ENCODE measurements at regions not wholly inside any gene's neighbourhood (a gene's known extent, or its start where the extent isn't known, plus 50 kb on each side); places are given as distances from the start of the nearest gene placed in this dataset.
"Not testable (repeated sequence)": the region's sequence is repeated elsewhere in the genome, so short reads cannot be mapped to it uniquely, and the experiment has no call there.

- Mint-ChIP-seq H3K27ac (no peak overlapping the region), H3K4me1 (ENCODE audit: low read depth) (no peaks in the 10 kb centered on the region), H3K9me3 (no peaks in the 10 kb centered on the region), H3K4me3 (no peak overlapping the region), H3K36me3 (ENCODE audit: low read depth) (no peaks in the 10 kb centered on the region), H3K27me3 (ENCODE audit: low read depth) (no peaks in the 10 kb centered on the region)
Observed at GRCh38 chrY:18989356-18989755, 215.8 kb upstream of the HSFY2 start.

GRCh38 chrY:18966001-18966400, 192.5 kb upstream of the HSFY2 start:
- Mint-ChIP-seq H3K27me3 (ENCODE audit: low read depth) (no peaks in the 10 kb centered on the region), H3K27ac (no peak overlapping the region), H3K9me3 (peaks cover 4% of the 10 kb centered on the region), H3K4me3 (no peak overlapping the region), H3K4me1 (ENCODE audit: low read depth) (no peaks in the 10 kb centered on the region), H3K36me3 (ENCODE audit: low read depth) (no peaks in the 10 kb centered on the region)

GRCh38 chrY:18958846-18959245, 185.3 kb upstream of the HSFY2 start:
- H3K36me3 Mint-ChIP-seq (ENCODE audit: low read depth) = no peaks in the 10 kb centered on the region
- no peaks in the 10 kb centered on the region for H3K27me3 Mint-ChIP-seq (ENCODE audit: low read depth)
- H3K9me3 Mint-ChIP-seq = peaks cover 12% of the 10 kb centered on the region
- no peak overlapping the region for H3K27ac Mint-ChIP-seq
- H3K4me1 Mint-ChIP-seq (ENCODE audit: low read depth) = no peaks in the 10 kb centered on the region
- no peak overlapping the region for H3K4me3 Mint-ChIP-seq

DNA sequence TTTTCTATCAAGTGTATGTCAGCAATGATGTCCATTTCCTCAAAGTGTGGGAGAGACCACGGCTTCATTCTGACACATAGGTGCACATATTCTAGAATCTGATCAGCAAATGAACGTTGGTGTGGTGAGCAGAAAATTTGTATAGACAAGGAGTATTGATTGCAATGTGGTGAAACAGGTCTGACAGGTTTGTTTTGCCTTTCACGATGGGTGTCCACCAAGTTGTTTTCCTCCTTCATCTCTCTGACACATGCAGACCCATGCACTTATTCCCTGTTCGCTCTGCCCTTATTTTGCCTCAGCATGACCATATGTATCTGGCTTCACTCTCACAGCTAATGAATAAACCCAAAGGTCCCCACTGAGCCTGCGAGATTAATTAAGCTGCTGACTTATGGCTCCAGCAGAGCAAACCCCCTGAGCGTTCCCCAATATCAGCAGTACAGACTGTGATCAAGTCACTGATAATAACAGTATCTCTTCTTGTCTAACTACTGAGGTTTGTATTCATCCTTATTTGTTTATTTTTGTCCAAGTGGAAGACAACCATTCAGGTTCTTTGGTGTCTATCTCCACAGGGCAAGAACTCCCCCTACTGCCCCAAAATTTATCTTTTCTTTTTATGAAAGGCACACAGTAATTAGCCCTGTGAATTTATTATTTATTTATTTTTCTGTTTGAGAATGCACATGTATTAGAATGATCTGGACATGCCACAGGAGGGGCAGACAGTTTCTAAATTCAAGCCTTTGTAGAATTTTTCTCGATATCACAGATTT, 178.3 kb upstream of the HSFY2 start:
- Mint-ChIP-seq H3K4me3 (no peak overlapping the region), H3K27me3 (ENCODE audit: low read depth) (no peaks in the 10 kb centered on the region), H3K27ac (no peak overlapping the region), H3K36me3 (ENCODE audit: low read depth) (no peaks in the 10 kb centered on the region), H3K9me3 (peaks cover 29% of the 10 kb centered on the region), H3K4me1 (ENCODE audit: low read depth) (no peaks in the 10 kb centered on the region)

DNA sequence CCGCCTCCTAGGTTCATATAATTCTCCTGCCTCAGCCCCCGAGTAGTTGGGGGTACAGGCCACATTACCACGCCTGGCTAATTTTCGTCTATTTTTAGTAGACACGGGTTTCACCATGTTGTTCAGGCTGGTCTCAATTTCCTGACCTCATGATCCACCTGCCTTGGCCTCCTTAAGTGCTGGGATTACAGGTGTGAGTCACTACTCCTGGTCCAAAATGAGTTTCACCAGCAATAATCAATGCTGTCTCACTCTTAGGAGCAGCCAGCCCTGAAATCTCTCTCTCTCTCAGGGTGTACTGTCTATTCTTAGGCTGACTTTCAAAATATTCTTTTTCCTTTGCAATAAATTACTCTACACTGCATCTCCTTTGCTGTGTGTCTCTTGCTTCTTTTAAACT, 177.5 kb upstream of the HSFY2 start:
- Mint-ChIP-seq H3K4me3 (no peak overlapping the region), H3K4me1 (ENCODE audit: low read depth) (no peaks in the 10 kb centered on the region), H3K36me3 (ENCODE audit: low read depth) (peaks cover 1% of the 10 kb centered on the region), H3K27me3 (ENCODE audit: low read depth) (no peaks in the 10 kb centered on the region), H3K27ac (no peak overlapping the region), H3K9me3 (peaks cover 37% of the 10 kb centered on the region)

DNA sequence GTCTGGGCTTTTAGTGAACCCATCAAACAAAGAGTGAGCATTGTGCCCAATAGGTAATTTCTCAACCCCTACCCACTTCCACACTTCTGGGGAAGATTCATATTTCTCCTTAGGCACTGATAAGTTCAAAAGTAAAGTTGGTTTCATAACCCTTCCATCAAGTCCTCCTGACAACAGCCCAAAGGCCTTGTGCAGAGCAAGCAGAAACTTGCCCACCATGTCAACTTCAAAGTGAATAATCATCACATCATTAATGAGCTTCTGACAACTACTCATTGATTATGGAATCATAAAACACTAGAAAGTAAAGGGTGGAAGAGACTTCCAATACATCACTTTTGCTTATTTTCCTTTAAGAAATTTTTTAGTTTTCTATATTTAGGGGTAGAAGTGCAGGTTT, 163.3 kb upstream of the HSFY2 start:
- no peaks in the 10 kb centered on the region for H3K27me3 Mint-ChIP-seq (ENCODE audit: low read depth)
- H3K27ac Mint-ChIP-seq = no peak overlapping the region
- H3K4me3 Mint-ChIP-seq = no peak overlapping the region
- no peaks in the 10 kb centered on the region for H3K9me3 Mint-ChIP-seq
- no peaks in the 10 kb centered on the region for H3K4me1 Mint-ChIP-seq (ENCODE audit: low read depth)
- H3K36me3 Mint-ChIP-seq (ENCODE audit: low read depth) = no peaks in the 10 kb centered on the region

DNA sequence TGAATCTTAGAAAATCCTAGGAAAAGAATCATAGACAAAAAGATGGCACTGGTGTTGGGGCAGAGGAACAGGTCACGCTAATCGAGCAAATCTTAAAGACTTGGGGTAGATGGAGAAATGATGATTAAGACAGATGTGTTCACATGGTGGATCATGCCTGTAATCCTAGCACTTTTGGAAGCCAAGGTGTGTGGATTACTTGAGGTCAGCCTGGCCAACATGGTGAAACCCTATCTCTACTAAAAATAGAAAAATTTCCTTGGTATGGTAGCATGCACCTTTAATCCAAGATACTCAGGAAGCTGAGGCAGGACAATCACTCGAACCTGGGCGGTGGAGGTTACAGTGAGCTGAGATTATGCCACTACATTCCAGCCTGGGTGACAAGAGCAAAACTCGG, 145.7 kb upstream of the HSFY2 start:
- no peaks in the 10 kb centered on the region for H3K9me3 Mint-ChIP-seq
- no peaks in the 10 kb centered on the region for H3K36me3 Mint-ChIP-seq (ENCODE audit: low read depth)
- no peak overlapping the region for H3K4me3 Mint-ChIP-seq

GRCh38 chrY:18912846-18913245, 139.3 kb upstream of the HSFY2 start:
- Mint-ChIP-seq H3K27ac (no peak overlapping the region), H3K9me3 (no peaks in the 10 kb centered on the region), H3K4me1 (ENCODE audit: low read depth) (no peaks in the 10 kb centered on the region), H3K27me3 (ENCODE audit: low read depth) (no peaks in the 10 kb centered on the region), H3K36me3 (ENCODE audit: low read depth) (no peaks in the 10 kb centered on the region), H3K4me3 (no peak overlapping the region)

More for the DNA sequence above, 145.7 kb upstream of the HSFY2 start:
- Mint-ChIP-seq H3K27ac (no peak overlapping the region), H3K4me1 (ENCODE audit: low read depth) (no peaks in the 10 kb centered on the region), H3K27me3 (ENCODE audit: low read depth) (no peaks in the 10 kb centered on the region)

DNA sequence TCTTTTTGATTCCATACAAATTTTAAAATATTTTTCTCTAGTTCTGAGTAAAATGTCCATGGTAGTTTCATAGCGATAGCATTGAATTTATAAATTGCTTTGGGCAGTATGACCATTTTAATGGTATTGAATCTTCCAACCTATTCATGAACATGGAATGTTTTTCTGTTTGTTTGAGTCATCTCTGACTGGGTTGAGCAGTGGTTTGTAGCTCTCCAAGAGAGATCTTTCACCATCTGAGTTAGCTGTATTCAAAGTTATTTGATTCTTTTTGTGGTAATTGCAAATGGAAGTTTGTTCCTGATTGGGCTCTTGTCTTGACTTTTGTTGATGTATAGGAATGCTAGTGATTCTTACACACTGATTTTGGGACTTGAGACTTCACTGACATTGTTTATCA, 136.3 kb upstream of the HSFY2 start:
- no peaks in the 10 kb centered on the region for H3K4me1 Mint-ChIP-seq (ENCODE audit: low read depth)
- no peaks in the 10 kb centered on the region for H3K27me3 Mint-ChIP-seq (ENCODE audit: low read depth)
- H3K27ac Mint-ChIP-seq = no peak overlapping the region
- H3K4me3 Mint-ChIP-seq = no peak overlapping the region
- H3K9me3 Mint-ChIP-seq = no peaks in the 10 kb centered on the region
- no peaks in the 10 kb centered on the region for H3K36me3 Mint-ChIP-seq (ENCODE audit: low read depth)

- H3K4me3 Mint-ChIP-seq; H3K9me3 Mint-ChIP-seq; H3K27ac Mint-ChIP-seq; H3K36me3 Mint-ChIP-seq (ENCODE audit: low read depth); H3K4me1 Mint-ChIP-seq (ENCODE audit: low read depth); H3K27me3 Mint-ChIP-seq (ENCODE audit: low read depth): not testable (repeated sequence)
Observed at GRCh38 chrY:18906198-18906597, 132.7 kb upstream of the HSFY2 start.

DNA sequence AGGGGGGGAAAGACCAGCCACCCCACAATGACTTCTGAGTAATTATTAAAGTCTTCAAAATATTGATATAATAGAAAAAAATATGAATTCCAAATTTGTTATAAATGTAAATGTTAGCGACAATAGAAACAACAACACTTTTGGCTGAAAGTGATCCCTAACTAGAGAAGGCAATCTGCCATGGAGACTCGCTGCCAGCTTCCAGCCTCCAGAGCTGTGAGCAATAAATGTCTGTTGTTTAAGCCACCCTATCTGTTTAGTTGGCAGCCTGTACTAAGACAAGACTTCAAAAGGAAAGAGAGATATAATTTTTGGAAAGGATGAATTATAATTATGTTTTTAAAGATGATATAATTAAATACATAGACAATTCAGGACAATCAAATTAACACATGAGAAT, 130.8 kb upstream of the HSFY2 start:
- Mint-ChIP-seq H3K27me3 (ENCODE audit: low read depth) (no peaks in the 10 kb centered on the region), H3K9me3 (no peaks in the 10 kb centered on the region), H3K4me3 (no peak overlapping the region), H3K4me1 (ENCODE audit: low read depth) (no peaks in the 10 kb centered on the region), H3K27ac (no peak overlapping the region), H3K36me3 (ENCODE audit: low read depth) (no peaks in the 10 kb centered on the region)

GRCh38 chrY:18891994-18892393, 118.5 kb upstream of the HSFY2 start:
- no peaks in the 10 kb centered on the region for H3K9me3 Mint-ChIP-seq
- H3K36me3 Mint-ChIP-seq (ENCODE audit: low read depth) = no peaks in the 10 kb centered on the region
- H3K4me3 Mint-ChIP-seq = no peak overlapping the region
- no peaks in the 10 kb centered on the region for H3K27me3 Mint-ChIP-seq (ENCODE audit: low read depth)
- H3K4me1 Mint-ChIP-seq (ENCODE audit: low read depth) = no peaks in the 10 kb centered on the region
- no peak overlapping the region for H3K27ac Mint-ChIP-seq

DNA sequence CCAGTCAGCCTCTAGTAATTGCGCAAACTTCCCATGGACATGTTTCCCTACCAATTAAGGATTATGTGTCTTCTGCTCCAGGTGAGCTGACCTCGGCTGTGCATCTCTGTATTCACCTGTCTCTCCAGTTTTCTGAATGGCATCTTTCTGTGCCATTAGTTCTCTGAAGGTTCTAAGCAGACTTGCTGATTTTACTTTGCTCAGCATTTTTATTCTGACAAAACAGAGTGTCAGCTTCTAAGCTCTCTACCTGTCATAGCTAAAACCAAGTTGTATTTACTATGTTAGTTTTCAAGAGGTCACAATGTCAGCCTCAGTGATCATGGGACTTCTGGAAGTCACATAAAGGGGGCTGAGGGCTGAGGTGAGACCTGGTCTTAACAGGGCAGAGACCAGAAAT, 116.0 kb upstream of the HSFY2 start:
- no peaks in the 10 kb centered on the region for H3K4me1 Mint-ChIP-seq (ENCODE audit: low read depth)
- H3K27ac Mint-ChIP-seq = no peak overlapping the region
- no peaks in the 10 kb centered on the region for H3K36me3 Mint-ChIP-seq (ENCODE audit: low read depth)
- no peaks in the 10 kb centered on the region for H3K27me3 Mint-ChIP-seq (ENCODE audit: low read depth)
- H3K4me3 Mint-ChIP-seq = no peak overlapping the region
- no peaks in the 10 kb centered on the region for H3K9me3 Mint-ChIP-seq

GRCh38 chrY:18884748-18885147, 111.2 kb upstream of the HSFY2 start:
- Mint-ChIP-seq H3K27ac (no peak overlapping the region), H3K9me3 (no peaks in the 10 kb centered on the region), H3K4me1 (ENCODE audit: low read depth) (no peaks in the 10 kb centered on the region), H3K27me3 (ENCODE audit: low read depth) (no peaks in the 10 kb centered on the region), H3K4me3 (no peak overlapping the region), H3K36me3 (ENCODE audit: low read depth) (no peaks in the 10 kb centered on the region)

DNA sequence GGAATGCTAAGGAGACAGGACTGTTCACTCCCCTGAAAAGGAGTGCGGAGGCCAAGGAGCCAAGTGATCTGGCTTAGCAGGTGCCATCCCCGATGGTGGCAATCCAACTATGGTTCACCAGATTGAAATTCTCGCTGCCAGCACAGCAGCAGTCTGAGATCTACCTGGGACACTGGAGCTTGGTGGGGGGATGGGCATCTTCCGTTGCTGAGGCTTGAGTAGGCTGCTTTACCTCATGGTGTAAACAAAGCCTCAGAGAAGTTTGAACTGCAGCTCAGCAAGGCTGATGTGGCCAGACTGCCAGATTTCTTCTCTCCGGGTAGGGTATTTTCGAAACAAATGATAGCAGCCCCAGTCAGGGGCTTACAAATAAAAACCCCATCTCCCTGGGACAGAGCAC, 95.6 kb upstream of the HSFY2 start:
- not testable (repeated sequence) for H3K4me1 Mint-ChIP-seq (ENCODE audit: low read depth); H3K4me3 Mint-ChIP-seq; H3K27me3 Mint-ChIP-seq (ENCODE audit: low read depth)

More for the DNA sequence above, 95.6 kb upstream of the HSFY2 start:
- H3K9me3 Mint-ChIP-seq; H3K27ac Mint-ChIP-seq; H3K36me3 Mint-ChIP-seq (ENCODE audit: low read depth): not testable (repeated sequence)
